ENCODE measurements at regions not wholly inside any gene's neighbourhood (a gene's known extent, or its start where the extent isn't known, plus 50 kb on each side); places are given as distances from the start of the nearest gene placed in this dataset.

DNA sequence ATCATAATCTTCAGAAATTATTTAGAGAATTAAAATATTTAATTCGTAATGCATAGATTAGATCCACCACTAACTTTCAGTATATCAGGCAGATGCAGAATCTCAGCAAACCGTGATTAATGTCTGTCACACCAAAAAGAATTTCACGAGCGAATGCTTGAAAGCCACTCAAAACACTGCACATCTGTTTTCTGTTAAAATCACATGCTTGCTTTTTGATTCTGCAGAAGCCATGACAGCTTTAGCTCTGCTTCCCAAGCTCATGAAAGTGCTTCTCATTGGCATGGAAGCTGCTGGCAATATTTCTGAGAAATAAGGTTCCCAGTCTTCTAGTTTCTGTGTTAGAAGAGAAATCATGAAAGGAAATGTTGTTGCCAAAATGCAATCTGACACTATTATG, 837.8 kb upstream of the LRRN3 start:
- DNase-seq (ENCODE audit: low spot score): no peak
- no peaks in the 10 kb centered on the region for H3K9me3 Mint-ChIP-seq (ENCODE audit: low read depth)

GRCh38 chr7:110257673-110258072, 833.3 kb upstream of the LRRN3 start:
- Mint-ChIP-seq H3K4me3 (ENCODE audit: unreplicated experiment) (no peak overlapping the region), H3K27ac (ENCODE audit: unreplicated experiment) (no peak overlapping the region), H3K4me1 (ENCODE audit: low read depth) (peaks cover 16% of the 10 kb centered on the region), H3K27me3 (ENCODE audit: low read depth) (no peaks in the 10 kb centered on the region), H3K9me3 (ENCODE audit: low read depth) (no peaks in the 10 kb centered on the region), H3K36me3 (ENCODE audit: low read depth) (no peaks in the 10 kb centered on the region)
- TF ChIP-seq, protein P1, sequence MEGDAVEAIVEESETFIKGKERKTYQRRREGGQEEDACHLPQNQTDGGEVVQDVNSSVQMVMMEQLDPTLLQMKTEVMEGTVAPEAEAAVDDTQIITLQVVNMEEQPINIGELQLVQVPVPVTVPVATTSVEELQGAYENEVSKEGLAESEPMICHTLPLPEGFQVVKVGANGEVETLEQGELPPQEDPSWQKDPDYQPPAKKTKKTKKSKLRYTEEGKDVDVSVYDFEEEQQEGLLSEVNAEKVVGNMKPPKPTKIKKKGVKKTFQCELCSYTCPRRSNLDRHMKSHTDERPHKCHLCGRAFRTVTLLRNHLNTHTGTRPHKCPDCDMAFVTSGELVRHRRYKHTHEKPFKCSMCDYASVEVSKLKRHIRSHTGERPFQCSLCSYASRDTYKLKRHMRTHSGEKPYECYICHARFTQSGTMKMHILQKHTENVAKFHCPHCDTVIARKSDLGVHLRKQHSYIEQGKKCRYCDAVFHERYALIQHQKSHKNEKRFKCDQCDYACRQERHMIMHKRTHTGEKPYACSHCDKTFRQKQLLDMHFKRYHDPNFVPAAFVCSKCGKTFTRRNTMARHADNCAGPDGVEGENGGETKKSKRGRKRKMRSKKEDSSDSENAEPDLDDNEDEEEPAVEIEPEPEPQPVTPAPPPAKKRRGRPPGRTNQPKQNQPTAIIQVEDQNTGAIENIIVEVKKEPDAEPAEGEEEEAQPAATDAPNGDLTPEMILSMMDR (IDR thresholded peaks at IDR 0.05): no peak
- no peak for DNase-seq (ENCODE audit: low spot score)

More for the DNA sequence above, 837.8 kb upstream of the LRRN3 start:
- TF ChIP-seq, protein P1 (IDR thresholded peaks at IDR 0.05): no peak
- Mint-ChIP-seq H3K4me1 (ENCODE audit: low read depth) (peaks cover 20% of the 10 kb centered on the region), H3K4me3 (ENCODE audit: unreplicated experiment) (no peak overlapping the region), H3K27ac (ENCODE audit: unreplicated experiment) (no peak overlapping the region), H3K36me3 (ENCODE audit: low read depth) (no peaks in the 10 kb centered on the region), H3K27me3 (ENCODE audit: low read depth) (no peaks in the 10 kb centered on the region)

GRCh38 chr7:110262251-110262650, 828.7 kb upstream of the LRRN3 start:
- no peak for DNase-seq (ENCODE audit: low spot score)
- H3K36me3 Mint-ChIP-seq (ENCODE audit: low read depth): no peaks in the 10 kb centered on the region
- TF ChIP-seq, protein P1 (IDR thresholded peaks at IDR 0.05): no peak
- H3K9me3 Mint-ChIP-seq (ENCODE audit: low read depth): no peaks in the 10 kb centered on the region
- H3K27ac Mint-ChIP-seq (ENCODE audit: unreplicated experiment): no peak overlapping the region
- no peak overlapping the region for H3K4me3 Mint-ChIP-seq (ENCODE audit: unreplicated experiment)
- H3K27me3 Mint-ChIP-seq (ENCODE audit: low read depth): no peaks in the 10 kb centered on the region
- H3K4me1 Mint-ChIP-seq (ENCODE audit: low read depth): peaks cover 11% of the 10 kb centered on the region

DNA sequence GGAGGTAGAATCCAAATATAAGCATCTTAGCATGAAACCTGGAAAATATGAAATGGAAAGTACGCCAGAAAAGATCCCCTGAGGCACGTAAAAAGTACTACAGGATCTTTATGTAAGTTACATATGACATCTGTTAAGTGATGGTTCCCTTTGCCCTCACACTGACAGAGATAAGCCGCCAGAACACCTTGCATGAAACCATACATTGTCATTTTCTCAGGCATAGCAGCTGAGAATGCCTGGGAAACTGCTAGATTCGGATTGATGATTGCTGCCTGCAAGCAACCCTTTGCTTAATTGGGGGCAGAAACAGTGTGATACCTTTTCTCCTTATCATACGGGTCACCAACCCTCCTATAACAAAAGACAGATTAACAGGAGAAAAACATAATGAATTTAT, 826.6 kb upstream of the LRRN3 start:
- peaks cover 11% of the 10 kb centered on the region for H3K4me1 Mint-ChIP-seq (ENCODE audit: low read depth)
- no peak overlapping the region for H3K27ac Mint-ChIP-seq (ENCODE audit: unreplicated experiment)
- H3K4me3 Mint-ChIP-seq (ENCODE audit: unreplicated experiment): no peak overlapping the region
- DNase-seq (ENCODE audit: low spot score): no peak
- H3K36me3 Mint-ChIP-seq (ENCODE audit: low read depth): peaks cover 1% of the 10 kb centered on the region
- H3K9me3 Mint-ChIP-seq (ENCODE audit: low read depth): no peaks in the 10 kb centered on the region
- TF ChIP-seq, protein P1 (IDR thresholded peaks at IDR 0.05): no peak
- no peaks in the 10 kb centered on the region for H3K27me3 Mint-ChIP-seq (ENCODE audit: low read depth)

DNA sequence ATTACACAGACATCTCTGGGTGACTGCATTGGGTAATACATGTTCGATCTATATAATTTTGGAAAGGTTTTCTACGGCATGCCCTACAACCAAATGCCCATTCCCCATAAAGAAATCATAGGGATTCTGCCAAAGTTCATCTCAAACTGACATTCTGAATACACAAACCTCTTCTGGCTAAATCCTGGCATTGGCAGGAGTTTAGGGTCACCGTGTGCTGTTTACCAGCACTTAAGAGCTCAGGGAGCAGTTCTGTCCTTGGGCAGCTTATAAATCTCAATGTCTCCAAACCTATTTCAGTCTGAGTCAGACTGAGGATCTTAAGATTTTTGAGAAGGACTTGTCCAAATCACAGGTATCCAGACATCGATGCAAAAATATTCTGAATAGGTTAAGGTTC, 809.6 kb upstream of the LRRN3 start:
- no peak overlapping the region for H3K27ac Mint-ChIP-seq (ENCODE audit: unreplicated experiment)
- no peaks in the 10 kb centered on the region for H3K4me1 Mint-ChIP-seq (ENCODE audit: low read depth)

More for the DNA sequence above, 809.6 kb upstream of the LRRN3 start:
- no peaks in the 10 kb centered on the region for H3K27me3 Mint-ChIP-seq (ENCODE audit: low read depth)
- DNase-seq (ENCODE audit: low spot score): no peak
- H3K36me3 Mint-ChIP-seq (ENCODE audit: low read depth): no peaks in the 10 kb centered on the region
- TF ChIP-seq, protein P1 (IDR thresholded peaks at IDR 0.05): no peak
- no peak overlapping the region for H3K4me3 Mint-ChIP-seq (ENCODE audit: unreplicated experiment)
- H3K9me3 Mint-ChIP-seq (ENCODE audit: low read depth): no peaks in the 10 kb centered on the region

Measured in chondrocyte (in vitro differentiated cells).